Esophagus squamous epithelium (tissue), 4 donors: ENCODE measurements at regions not wholly inside any gene's neighbourhood (a gene's known extent, or its start where the extent isn't known, plus 50 kb on each side); places are given as distances from the start of the nearest gene placed in this dataset.

Experiments used
- CTCF ChIP-seq, 6 experiments: fragments of 450-650 bp in 4 of 6; fragments of 200-600 bp in 2 of 6; sonication (generic) in 2 of 6; IDR thresholded peaks; one replicate each; pipeline ENCODE4 v1.5.1; 2016 to 2019; ENCODE audit warnings: antibody characterized with exemption in 6 of 6, mild to moderate bottlenecking in 4 of 6, moderate library complexity in 4 of 6
- POLR2A ChIP-seq, 4 donors: fragments of 450-650 bp; IDR thresholded peaks; one replicate each; pipeline ENCODE4 v1.6.1; 2017; ENCODE audit warnings: antibody characterized with exemption in 4 of 4, mild to moderate bottlenecking in 4 of 4, moderate library complexity in 3 of 4

DNA sequence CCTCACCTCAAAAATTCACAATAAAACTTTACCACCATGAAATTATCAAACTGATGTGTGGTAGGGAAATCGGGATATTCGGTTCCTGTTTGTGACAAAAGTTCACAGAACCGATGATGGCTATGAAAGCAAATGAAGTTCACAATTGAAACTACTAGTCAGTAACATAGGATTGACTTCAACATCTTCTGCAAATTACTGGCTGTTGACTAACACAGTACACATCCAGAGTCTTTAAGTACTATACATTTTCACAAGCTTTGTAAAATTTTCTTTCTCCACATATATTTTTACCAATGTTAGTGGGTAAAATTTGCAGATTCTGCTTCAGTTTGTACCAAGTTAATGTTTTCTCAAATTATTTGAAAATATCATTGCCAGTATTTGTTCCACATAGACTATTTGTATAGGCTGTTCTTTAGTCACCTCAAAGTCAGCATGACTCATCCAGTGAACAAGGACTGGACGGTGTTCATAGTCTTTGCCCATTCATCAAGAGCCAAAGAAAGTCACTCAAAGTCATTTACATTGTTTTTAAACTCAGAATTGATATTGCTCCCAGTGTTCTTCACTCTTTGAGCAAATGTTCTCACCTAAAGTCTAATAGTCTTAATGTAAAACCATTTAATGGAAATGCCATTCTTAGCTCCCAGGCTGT lies 213.4 kb downstream of the USP25 start:
- TF ChIP-seq POLR2A (IDR thresholded peaks at IDR 0.05), result no peak
- TF ChIP-seq CTCF (IDR thresholded peaks at IDR 0.05), result no peak
